Lower leg skin (tissue), 3 donors: ENCODE measurements at regions not wholly inside any gene's neighbourhood (a gene's known extent, or its start where the extent isn't known, plus 50 kb on each side); places are given as distances from the start of the nearest gene placed in this dataset.

Source experiments
- CTCF ChIP-seq, 3 donors: fragments of 450-650 bp; IDR thresholded peaks; one replicate each; pipeline ENCODE4 v1.5.1; 2016; ENCODE audit warnings: antibody characterized with exemption in 3 of 3, mild to moderate bottlenecking in 3 of 3, moderate library complexity in 2 of 3
- POLR2A ChIP-seq, 2 donors: fragments of 450-650 bp; IDR thresholded peaks; one replicate each; pipeline ENCODE4 v1.6.1; 2016 to 2017; ENCODE audit warnings: antibody characterized with exemption in 2 of 2, mild to moderate bottlenecking in 1 of 2, moderate library complexity in 1 of 2

GRCh38 chr20:24827603-24828295, 121.3 kb upstream of the CST7 start:
- TF ChIP-seq POLR2A (IDR thresholded peaks at IDR 0.05), result no peak
- TF ChIP-seq CTCF (IDR thresholded peaks at IDR 0.05), result no peak
